ENCODE measurements at regions not wholly inside any gene's neighbourhood (a gene's known extent, or its start where the extent isn't known, plus 50 kb on each side); places are given as distances from the start of the nearest gene placed in this dataset.

GRCh38 chr1:168454211-168454815 lies 89.5 kb downstream of the XCL2 start:
- DNase-seq = no peak

GRCh38 chr1:168453056-168453455 lies 90.7 kb downstream of the XCL2 start:
- DNase-seq = no peak

- no peak for DNase-seq
Observed at GRCh38 chr1:168452329-168452728, 91.5 kb downstream of the XCL2 start.

GRCh38 chr1:168447871-168448270 lies 95.9 kb downstream of the XCL2 start:
- DNase-seq = no peak

GRCh38 chr1:168446081-168446480 lies 97.7 kb downstream of the XCL2 start:
- DNase-seq = no peak

GRCh38 chr1:168443899-168444298 lies 99.9 kb downstream of the XCL2 start:
- DNase-seq = no peak

GRCh38 chr1:168443356-168443755 lies 100.4 kb downstream of the XCL2 start:
- no peak for DNase-seq

GRCh38 chr1:168442931-168443330 lies 100.9 kb downstream of the XCL2 start:
- no peak for DNase-seq

GRCh38 chr1:168441745-168442144 lies 102.1 kb downstream of the XCL2 start:
- DNase-seq = no peak

GRCh38 chr1:168439456-168440375 lies 104.1 kb downstream of the XCL2 start:
- DNase-seq = peak; percentile 59

- no peak for DNase-seq
Observed at GRCh38 chr1:168438626-168439025, 105.2 kb downstream of the XCL2 start.

- no peak for DNase-seq
Observed at GRCh38 chr1:168437821-168438220, 106.0 kb downstream of the XCL2 start.

GRCh38 chr1:168435439-168435838 lies 108.4 kb downstream of the XCL2 start:
- no peak for DNase-seq

GRCh38 chr1:168433238-168433637 lies 110.6 kb downstream of the XCL2 start:
- DNase-seq = no peak

GRCh38 chr1:168431882-168432281 lies 111.9 kb downstream of the XCL2 start:
- DNase-seq = no peak

- no peak for DNase-seq
Observed at GRCh38 chr1:168430321-168430720, 113.5 kb downstream of the XCL2 start.

GRCh38 chr1:168428063-168428731 lies 115.6 kb downstream of the XCL2 start:
- DNase-seq = no peak

GRCh38 chr1:168427051-168427450 lies 116.7 kb downstream of the XCL2 start:
- DNase-seq = no peak

- no peak for DNase-seq
Observed at GRCh38 chr1:168424281-168424680, 119.5 kb downstream of the XCL2 start.

GRCh38 chr1:168422203-168422847 lies 121.5 kb downstream of the XCL2 start:
- no peak for DNase-seq

GRCh38 chr1:168421399-168422004 lies 122.3 kb downstream of the XCL2 start:
- no peak for DNase-seq

- no peak for DNase-seq
Observed at GRCh38 chr1:168420177-168420576, 123.6 kb downstream of the XCL2 start.

- no peak for DNase-seq
Observed at GRCh38 chr1:168419736-168420135, 124.1 kb downstream of the XCL2 start.

Data from NCI-H774 (cell line).